ENCODE measurements at regions not wholly inside any gene's neighbourhood (a gene's known extent, or its start where the extent isn't known, plus 50 kb on each side); places are given as distances from the start of the nearest gene placed in this dataset.

GRCh38 chr6:3949521-3949920, 100.3 kb downstream of the FAM50B start:
- no peak overlapping the region for H3K4me3 ChIP-seq
- peaks cover 0 to 8% (median 0%) of the 10 kb centered on the region in 4 donors for H3K4me1 ChIP-seq
- H3K27ac ChIP-seq: no peak overlapping the region
- TF ChIP-seq EP300 (IDR thresholded peaks at IDR 0.05) (no peak), CTCF (IDR thresholded peaks at IDR 0.05) (no peak), POLR2A (IDR thresholded peaks at IDR 0.05) (no peak), POLR2AphosphoS5 (IDR thresholded peaks at IDR 0.05) (no peak)
- WGBS, 2 donors: 85 to 86% methylated on average over 6 of the region's 6 CpGs
- no peaks in the 10 kb centered on the region for H3K9me3 ChIP-seq
- no peak for DNase-seq
- no peaks in the 10 kb centered on the region for H3K27me3 ChIP-seq
- intact Hi-C loops (cut with DNase I): no loop called here
- H3K36me3 ChIP-seq: no peaks in the 10 kb centered on the region

GRCh38 chr6:3956054-3956453, 106.9 kb downstream of the FAM50B start:
- H3K27ac ChIP-seq: no peak overlapping the region
- no peaks in the 10 kb centered on the region for H3K9me3 ChIP-seq
- WGBS, 2 donors: 95 to 97% methylated on average over 1 of the region's 1 CpG
- no peaks in the 10 kb centered on the region for H3K4me1 ChIP-seq
- H3K36me3 ChIP-seq: no peaks in the 10 kb centered on the region
- intact Hi-C loops (cut with DNase I): no loop called here
- H3K27me3 ChIP-seq: no peaks in the 10 kb centered on the region
- no peak overlapping the region for H3K4me3 ChIP-seq
- TF ChIP-seq POLR2AphosphoS5 (IDR thresholded peaks at IDR 0.05): no peak
- TF ChIP-seq POLR2A (IDR thresholded peaks at IDR 0.05): no peak
- TF ChIP-seq EP300 (IDR thresholded peaks at IDR 0.05): no peak
- TF ChIP-seq CTCF (IDR thresholded peaks at IDR 0.05): no peak
- DNase-seq: no peak

GRCh38 chr6:3957321-3957720, 108.1 kb downstream of the FAM50B start:
- Histone ChIP-seq H3K9me3 (no peaks in the 10 kb centered on the region), H3K27ac (no peak overlapping the region), H3K4me3 (no peak overlapping the region), H3K27me3 (no peaks in the 10 kb centered on the region), H3K36me3 (no peaks in the 10 kb centered on the region), H3K4me1 (no peaks in the 10 kb centered on the region)
- intact Hi-C loops (cut with DNase I): no loop called here
- WGBS, 2 donors: 91 to 93% methylated on average over 1 of the region's 1 CpG
- TF ChIP-seq EP300 (IDR thresholded peaks at IDR 0.05): no peak
- TF ChIP-seq CTCF (IDR thresholded peaks at IDR 0.05): no peak
- no peak for TF ChIP-seq POLR2A (IDR thresholded peaks at IDR 0.05)
- TF ChIP-seq POLR2AphosphoS5 (IDR thresholded peaks at IDR 0.05): no peak
- DNase-seq: no peak

- H3K4me3 ChIP-seq: no peak overlapping the region
- no peak overlapping the region for H3K27ac ChIP-seq
- intact Hi-C loops (cut with DNase I): no loop called here
- whole genome bisulfite sequencing, 2 donors: 91 to 94% methylated on average over 7 of the region's 7 CpGs
- H3K9me3 ChIP-seq: no peaks in the 10 kb centered on the region
- no peak for TF ChIP-seq CTCF (IDR thresholded peaks at IDR 0.05)
- no peak for DNase-seq
- H3K4me1 ChIP-seq: no peaks in the 10 kb centered on the region
- no peaks in the 10 kb centered on the region for H3K36me3 ChIP-seq
- H3K27me3 ChIP-seq: no peaks in the 10 kb centered on the region
These were observed 109.1 kb downstream of the FAM50B start for GRCh38 chr6:3958255-3958654.

GRCh38 chr6:3959385-3959784, 110.2 kb downstream of the FAM50B start:
- no peak for DNase-seq
- no peaks in the 10 kb centered on the region for H3K4me1 ChIP-seq
- H3K27me3 ChIP-seq: no peaks in the 10 kb centered on the region
- H3K9me3 ChIP-seq: no peaks in the 10 kb centered on the region
- 91 to 92% methylated on average over 8 of the region's 8 CpGs for whole genome bisulfite sequencing, 2 donors
- TF ChIP-seq POLR2AphosphoS5 (IDR thresholded peaks at IDR 0.05) (no peak), EP300 (IDR thresholded peaks at IDR 0.05) (no peak), POLR2A (IDR thresholded peaks at IDR 0.05) (no peak), CTCF (IDR thresholded peaks at IDR 0.05) (no peak)
- H3K36me3 ChIP-seq: no peaks in the 10 kb centered on the region
- no peak overlapping the region for H3K27ac ChIP-seq
- intact Hi-C loops (cut with DNase I): no loop called here
- no peak overlapping the region for H3K4me3 ChIP-seq
